ENCODE measurements at regions not wholly inside any gene's neighbourhood (a gene's known extent, or its start where the extent isn't known, plus 50 kb on each side); places are given as distances from the start of the nearest gene placed in this dataset.
"Not testable (repeated sequence)": the region's sequence is repeated elsewhere in the genome, so short reads cannot be mapped to it uniquely, and the experiment has no call there.

DNA sequence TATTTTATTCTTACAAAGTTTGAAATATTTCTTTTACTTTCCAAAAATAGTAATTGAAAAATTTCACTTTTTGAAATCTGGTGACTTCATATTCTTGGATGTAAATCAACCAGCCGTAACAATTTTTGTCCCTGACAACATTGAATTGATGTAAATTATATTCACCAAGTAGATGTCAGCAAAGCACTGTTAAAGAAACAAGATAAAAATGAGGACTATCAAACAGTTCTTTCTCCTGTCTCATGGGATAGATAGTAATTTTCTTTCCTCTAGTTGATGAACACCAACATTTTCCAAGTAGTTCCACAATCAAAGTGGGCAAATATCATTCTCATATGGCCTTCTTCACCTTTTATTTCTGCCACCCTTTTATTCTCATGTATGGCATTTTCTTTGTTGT is 1461.9 kb downstream of the MAT2B start:
- DNase-seq (ENCODE audit: low read depth): no peak

DNA sequence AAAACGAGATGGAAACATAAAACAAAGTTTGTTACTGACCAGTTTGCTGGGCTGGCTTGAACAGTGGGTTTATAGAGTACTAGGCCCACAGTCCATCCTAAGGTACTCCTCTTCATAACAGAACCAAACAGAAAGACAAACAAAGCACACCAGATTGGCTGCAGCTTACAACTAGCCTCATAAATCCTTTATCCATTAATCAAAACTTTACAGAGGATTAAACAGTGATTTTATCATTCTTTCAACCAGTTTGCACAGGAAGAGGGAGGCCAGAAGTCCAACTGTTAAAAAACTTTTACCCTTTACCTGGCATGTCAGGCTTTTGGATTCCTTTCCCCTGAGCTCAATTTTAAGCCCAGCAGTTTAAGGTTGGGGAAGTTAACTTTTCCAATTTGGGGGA is 1467.6 kb downstream of the MAT2B start:
- no peak for DNase-seq (ENCODE audit: low read depth)

DNA sequence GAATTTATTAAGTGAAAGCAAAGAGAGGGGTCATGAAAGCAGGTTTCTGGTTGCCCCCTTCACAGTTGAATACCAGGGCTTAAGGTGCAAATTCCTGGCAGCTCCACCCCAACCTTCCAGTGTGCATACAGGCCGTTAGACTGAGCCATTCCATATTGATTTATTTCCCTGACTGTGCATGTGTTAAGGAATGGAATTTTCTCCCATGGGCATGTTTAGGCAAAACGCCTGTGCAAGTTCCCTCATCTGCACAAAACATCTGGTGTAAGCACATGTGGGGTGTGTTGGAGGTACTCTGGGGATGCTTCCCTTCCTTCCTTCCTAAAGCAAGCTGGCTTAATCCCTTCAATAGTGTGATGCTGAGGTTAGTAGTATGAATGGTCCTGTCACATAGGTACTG is 1470.6 kb downstream of the MAT2B start:
- no peak for DNase-seq (ENCODE audit: low read depth)

DNA sequence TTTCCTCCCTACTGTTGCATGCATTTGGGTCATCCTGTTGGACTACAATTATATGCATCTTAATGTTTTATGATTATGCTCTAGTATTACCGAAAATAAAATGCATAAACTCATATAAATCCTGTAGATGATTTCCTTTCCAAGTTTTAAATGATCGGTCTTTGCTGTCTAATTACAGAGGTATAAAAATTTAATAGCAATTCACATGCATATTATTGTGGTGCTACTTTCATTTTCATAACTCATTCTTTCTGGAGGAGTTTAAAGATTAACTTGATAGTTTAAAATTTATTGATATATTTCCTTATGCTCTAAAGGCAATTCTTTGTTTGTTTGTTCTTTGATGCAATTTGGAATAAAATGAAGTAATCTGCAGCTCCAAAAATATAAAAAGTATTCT is 1475.1 kb downstream of the MAT2B start:
- DNase-seq (ENCODE audit: low read depth): no peak

DNA sequence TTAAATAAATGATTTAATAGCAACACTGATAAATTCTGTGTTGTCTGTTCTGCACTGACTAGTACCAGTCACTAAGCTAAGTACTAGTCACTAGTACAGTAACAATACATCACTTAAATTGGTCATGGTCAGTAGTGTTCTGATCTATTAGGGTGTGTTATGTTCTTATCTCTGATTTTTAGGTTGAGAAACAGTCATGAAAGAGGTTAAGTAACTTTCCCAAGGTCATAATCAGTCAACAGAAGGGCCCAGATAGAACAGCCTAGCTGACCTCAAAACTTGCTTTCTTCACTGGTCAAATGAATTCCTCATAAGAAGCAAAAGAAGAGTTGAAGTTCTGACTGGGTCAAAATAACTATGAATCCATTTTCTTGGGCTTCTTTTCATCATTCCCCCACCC is 1492.7 kb downstream of the MAT2B start:
- DNase-seq (ENCODE audit: low read depth): no peak

DNA sequence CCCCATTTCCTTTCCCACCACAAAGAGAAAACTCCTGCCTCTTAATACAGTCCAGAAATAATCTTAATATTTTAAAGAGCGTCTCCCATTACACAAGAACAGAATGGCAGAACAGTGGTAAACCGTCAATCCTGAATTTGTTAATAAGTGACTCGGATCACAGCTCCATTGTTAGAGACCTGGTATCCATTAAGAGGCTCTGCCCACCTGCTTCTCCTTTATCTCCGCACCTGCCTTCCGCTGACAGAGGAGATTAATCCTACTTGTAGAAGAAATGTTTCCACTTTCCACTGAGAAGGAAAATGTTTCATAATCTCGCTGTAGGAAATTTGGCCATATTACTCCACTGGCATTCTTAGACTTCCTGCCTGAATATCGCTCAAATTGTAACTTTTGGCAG is 1493.2 kb downstream of the MAT2B start:
- DNase-seq (ENCODE audit: low read depth): no peak

DNA sequence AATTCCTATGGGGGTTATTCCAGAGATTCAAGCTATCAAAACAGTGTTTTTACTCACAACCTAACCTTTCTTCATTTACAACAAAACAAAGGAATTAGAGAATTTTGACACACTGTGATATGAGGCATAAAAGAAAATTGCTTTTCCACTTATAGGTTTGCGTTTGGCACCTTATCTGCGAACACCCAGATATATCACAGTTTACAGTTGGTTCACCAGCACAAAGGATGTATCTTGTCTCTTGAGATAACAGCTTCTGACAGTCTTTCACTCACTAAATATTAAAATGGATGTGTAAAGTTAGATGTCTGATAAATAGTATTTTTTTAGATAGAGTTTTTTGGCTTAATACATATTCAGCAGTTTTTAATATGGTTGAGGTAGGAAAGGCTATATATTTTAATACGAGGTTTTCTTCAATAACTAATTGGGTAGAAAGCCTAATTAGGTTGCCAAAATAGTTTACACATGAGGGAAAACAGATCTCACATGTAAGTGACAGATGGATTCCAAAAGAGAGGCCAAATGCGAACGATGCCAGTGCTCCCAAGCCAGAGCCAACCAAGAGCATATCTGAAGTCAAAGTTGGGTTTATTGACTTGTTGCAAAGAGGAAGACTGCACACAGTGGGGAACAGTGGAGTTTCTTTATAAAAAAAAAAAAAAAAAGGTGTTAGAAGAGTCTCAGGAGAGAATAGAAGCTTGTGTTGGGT is 1495.2 kb downstream of the MAT2B start:
- no peak for DNase-seq (ENCODE audit: low read depth)

DNA sequence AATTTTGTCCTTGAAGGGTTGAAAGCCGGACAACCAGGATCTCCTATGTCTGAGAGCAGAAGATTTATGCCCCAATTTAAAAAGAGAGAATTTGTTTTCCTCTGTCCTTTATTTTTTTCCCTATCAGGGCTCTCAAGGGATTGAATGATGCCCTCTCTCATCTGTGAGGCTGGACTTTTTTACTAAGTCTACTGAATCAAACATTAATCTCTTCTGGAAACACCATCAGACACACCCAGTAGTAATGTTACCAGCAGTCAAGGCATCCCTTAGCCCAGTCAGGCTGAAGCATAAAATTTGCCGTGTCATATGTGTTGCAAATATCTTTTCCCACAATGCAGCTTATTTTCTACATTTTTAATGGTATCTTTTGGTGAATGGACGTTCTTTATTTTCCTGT is 1497.9 kb downstream of the MAT2B start:
- DNase-seq (ENCODE audit: low read depth): no peak

DNA sequence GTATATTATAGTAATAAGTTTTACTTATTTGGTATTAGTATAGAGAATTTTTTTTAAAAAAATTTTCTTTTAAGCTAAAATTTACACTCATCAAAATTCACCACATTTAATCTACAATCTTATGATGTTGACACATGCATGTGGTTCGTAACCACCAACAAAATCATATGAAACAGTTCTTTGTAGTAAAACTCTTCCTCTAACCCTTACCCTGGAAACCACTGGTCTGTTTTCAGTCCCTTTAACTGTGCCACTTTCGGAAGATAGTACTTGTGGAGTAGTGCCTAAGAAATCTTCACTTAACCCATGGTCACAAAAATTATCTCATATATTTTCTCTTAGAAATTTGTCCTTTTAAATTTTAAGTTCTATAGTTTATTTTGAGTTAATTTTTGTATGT is 1498.8 kb downstream of the MAT2B start:
- no peak for DNase-seq (ENCODE audit: low read depth)

DNA sequence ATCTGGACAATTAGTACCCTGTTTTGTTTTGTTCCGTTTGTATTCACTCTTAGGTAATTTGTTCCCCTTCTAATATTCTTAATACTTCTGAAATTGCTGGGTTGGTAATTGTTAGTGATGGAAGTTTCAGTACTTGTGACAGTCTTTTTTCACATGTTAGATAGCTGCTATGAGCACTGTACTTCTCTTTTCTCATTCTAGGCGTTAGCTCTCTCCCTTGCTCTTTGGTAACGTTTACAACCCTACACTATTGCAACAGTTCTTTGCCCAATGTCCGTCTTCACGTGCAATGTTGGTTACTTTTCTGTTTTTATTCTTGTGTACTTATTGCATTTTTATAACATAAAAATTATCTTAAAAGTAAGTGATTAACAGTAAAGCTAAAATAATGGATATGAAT is 1509.0 kb downstream of the MAT2B start:
- DNase-seq (ENCODE audit: low read depth): no peak

DNA sequence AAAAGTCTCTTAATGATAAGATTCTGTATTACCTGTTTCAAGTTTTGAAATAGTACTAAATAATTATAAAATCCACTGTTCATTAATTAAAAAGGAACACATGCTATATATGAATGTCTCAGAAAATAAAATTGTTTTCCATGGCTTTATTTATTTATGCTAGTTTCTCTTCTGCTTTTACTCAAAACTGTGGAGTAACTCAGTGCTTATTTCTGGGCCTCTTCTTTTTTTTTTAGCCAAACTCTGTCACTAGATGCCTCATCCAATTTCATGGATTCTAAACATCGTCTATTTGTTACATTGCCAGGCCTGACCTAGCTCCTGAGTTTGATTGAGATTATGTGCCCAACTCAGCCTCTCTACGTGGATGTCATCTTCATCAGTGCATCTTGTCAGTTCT is 1509.7 kb downstream of the MAT2B start:
- no peak for DNase-seq (ENCODE audit: low read depth)

DNA sequence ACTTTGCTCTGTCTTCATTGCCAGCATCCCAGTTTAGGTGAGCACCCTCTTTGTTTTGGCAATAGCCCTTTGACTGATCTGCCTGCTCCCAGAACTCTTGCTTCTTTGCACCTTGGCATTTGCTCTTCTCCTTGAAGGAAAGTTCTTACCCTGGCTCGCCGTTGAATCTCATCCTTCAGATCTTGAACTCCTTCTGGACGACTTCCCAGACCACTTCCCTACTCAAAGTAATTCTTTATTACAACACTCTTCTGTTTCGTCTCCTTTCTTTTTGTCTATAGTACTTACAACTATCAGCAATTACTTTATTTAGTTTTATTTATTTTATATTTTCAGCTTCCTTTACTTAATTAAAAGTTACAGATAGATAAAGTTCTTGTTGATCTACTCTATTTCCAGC is 1510.1 kb downstream of the MAT2B start:
- DNase-seq (ENCODE audit: low read depth): no peak

DNA sequence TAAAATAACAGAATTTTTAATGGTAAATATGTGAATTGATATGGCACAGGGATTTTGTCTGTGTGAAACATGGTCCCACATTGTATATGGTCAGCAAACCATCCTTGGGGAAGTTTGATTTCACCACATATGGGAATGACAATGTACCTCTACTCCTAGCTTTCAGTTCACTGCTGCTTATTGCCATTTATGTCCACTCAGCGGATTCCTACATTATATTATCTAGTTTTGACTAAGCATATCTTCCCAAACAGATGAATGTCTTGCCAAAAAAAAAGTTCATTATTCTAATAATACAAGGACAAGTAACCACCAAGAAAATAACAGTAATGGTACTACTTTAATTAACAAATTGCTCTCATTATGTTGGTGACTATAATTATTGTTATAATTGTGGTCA is 1521.6 kb downstream of the MAT2B start:
- DNase-seq (ENCODE audit: low read depth): no peak

DNA sequence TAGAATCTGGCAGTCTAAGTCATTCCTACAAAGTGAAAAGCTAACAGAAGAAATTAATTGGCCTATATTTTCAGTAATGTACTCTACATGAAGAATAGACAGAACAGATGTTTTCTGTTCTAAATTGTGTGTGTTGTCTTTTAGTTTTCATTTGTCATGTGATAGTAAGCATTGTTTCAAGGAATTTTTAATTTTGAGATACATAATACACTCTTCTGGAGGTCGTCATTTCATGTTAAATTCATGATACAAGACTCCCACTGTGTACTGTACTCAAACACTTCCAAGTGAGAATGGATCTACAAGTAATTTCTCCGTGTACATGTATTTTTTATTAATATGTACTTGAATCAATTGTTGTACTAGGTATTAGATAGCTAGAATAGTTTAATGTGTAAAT is 1522.9 kb downstream of the MAT2B start:
- no peak for DNase-seq (ENCODE audit: low read depth)

DNA sequence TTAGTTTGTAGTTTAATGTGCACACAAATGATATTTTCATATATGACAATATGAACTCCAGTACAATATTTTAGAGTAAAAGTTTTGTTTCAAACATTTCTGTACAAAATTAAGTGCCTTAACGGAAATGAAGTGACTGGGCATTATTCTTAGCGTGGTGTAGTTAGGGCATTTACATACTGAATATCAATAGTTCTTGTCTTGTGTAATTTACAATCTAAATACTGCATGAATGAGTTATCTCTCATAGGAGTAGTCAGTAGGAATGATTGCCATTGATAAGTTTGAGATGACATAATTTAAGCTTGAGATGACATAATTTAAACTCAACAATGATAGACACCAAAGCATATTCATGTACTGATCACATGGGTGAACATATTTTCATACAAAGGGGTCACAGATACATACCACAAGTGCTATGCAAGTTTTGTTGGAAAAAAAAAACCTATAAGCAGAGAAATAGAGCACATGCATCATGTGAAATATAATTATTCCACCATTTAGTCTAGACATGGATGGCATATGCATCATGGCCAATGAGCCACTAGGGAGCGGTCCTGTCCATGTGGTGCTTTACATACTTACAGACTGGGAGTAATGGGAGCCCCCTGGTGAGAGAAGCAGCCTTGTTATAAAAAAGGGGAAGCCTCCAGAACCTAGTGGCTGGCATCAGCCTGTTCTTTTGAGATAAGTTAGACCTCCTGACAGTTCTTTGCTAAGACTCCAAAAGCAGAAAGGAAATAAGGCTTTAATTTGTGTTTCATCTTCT is 1523.9 kb downstream of the MAT2B start:
- peak; percentile 8 for DNase-seq (ENCODE audit: low read depth)

DNA sequence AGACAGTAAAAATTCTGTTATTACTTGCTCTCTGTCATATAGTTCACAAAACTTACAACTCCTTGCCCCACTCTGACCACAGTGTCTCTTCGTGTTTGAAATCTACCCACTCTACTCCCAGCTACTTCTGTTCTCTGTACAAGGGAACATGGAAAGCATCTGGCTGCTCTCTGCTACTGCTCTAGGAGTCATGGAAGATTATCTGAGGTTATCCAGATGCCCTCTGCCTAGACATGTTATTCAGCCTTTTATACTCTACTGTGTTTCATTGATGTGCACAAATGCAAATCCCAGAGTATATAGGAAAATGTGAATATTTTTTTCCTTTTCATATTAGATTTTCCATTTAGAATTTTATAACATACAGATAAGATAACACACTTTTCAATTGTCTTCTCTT is 1525.6 kb downstream of the MAT2B start:
- no peak for DNase-seq (ENCODE audit: low read depth)

DNA sequence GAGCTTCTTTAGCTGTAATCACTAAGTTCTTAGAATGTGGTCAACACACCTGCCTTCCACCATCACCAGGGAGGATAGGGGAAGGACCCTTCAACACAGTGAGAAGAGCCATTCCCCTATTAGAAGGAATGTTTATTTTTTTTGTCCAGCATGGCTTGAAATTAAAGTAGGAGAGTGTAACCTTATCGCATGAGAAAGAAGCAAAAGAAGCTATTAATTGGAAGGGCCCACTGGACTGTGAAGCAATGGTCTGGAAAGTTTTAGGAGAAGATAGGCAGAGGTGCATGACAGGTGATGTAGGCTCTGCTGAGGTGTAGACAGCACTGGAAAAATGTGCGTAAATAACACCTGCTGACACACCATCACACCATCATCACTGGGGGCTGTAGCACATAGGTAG is 1526.0 kb downstream of the MAT2B start:
- DNase-seq (ENCODE audit: low read depth): no peak

DNA sequence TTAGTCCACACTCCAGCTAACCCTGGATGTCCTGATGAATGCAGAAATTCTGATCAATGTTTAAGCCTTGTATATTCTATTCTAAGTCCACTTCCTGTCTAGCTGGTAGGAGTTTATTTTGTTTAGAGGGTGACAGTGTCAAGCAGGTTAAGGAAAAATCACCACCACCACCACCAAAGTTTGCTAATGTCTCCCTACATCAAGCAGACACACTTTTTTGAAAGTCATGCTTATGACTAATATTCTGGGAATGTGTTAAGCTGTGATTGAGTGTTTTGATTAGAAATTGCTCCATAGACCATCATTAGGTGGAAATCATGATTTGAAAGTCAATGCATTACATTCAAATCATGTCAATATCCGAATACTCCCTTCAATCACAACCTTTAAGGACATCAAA is 1530.1 kb downstream of the MAT2B start:
- no peak for DNase-seq (ENCODE audit: low read depth)

DNA sequence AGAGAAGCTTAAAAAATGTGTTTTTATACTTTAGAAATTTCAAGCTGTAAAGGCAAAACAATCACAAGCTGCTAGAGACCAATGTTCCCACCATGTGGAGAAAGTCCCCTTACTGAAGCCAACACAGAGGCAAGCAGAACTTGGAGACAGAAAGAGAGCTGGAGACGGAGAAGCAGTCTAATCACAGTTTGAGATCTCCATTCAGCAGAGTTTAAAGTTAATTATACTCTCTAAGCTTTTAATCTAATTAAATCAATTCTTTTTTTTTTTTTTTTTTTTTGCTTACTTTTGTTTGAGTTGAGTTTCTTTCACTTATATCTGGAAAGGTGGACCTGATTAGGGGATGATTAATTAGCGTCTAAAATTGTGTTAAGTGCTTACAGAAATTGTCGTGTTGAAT is 1534.3 kb downstream of the MAT2B start:
- DNase-seq (ENCODE audit: low read depth): no peak

DNA sequence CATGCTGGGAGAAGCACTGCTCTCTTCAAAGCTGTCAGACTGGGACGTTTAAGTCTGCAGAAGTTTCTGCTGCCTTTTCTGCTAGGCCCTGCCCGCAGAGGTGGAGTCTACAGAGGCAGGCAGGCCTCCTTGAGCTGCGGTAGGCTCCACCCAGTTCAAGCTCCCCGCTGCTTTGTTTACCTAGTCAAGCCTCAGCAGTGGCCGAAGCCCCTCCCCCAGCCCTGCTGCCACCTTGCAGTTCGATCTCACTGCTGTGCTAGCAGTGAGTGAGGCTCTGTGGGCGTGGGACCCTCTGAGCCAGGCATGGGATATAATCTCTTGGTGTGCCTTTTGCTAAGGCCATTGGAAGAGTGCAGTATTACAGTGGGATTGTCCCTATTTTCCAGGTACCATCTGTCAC is 1540.5 kb downstream of the MAT2B start:
- DNase-seq (ENCODE audit: low read depth): not testable (repeated sequence)

DNA sequence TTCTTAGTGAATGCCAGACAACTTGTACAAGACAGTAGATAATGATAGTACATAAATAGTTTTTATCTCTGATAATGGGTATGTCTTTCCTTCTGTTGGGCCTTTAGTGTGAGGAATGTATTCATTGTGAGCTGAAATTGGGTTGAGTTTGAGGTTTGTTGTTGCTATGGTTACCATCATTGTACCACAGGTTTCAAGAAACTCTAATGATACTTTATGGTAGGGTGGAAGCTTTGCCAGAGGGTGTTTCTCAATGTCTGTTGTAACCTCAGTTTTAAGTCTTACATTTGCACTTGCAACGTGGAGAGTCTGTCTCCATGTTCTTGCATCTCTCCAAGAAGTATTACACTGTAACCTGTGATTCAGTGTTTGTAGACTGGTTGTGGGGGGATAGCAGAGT is 1550.1 kb downstream of the MAT2B start:
- no peak for DNase-seq (ENCODE audit: low read depth)

DNA sequence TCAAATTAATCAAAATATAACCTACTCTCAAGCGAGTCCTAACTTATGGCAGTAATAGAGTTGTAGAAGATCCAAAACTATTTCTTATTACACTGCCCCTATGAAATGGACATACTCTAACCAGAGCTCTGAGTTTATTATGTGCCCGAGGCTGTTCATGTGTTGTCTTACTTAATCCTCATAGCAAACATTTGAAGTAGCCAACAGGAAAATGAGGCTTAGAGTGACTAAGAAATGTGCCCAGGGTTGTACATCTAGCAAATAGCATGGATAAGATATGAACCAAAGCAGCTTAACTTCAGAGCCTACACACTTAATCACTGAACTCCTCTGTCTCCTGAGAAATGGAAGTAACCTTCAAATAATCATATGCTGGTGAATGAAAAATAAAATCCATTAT is 1551.7 kb downstream of the MAT2B start:
- DNase-seq (ENCODE audit: low read depth): no peak

DNA sequence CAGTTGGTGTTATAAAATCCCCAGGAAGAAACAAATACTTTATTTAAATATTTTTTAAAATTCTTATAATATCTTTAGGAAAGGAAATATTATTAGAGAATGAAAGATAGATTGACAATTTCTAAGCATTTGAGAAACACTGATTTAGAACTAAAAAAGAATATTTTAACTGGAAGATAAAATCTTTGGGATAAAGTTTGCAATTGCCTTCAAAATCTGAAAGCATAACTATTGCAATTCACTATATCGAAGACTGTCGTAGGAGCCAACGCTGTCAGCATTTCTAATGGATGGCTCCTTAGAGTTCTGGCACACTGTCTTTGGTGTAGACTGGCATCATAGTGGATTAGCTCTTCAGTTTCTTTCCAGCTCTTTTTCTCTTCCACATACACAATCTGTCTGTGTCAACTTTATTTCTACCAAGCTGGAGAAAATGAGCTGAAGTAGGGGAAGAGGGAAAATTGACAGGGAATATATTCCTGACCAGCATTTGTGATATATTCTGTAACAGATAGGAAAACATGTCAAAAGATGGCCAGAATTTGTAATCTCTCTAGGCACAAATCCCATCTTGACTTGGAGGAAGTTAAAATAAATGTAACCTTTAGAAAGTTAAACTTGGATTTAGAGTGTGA is 1561.4 kb downstream of the MAT2B start:
- no peak for DNase-seq (ENCODE audit: low read depth)
